HT-29 (cell line): ENCODE measurements at regions not wholly inside any gene's neighbourhood (a gene's known extent, or its start where the extent isn't known, plus 50 kb on each side); places are given as distances from the start of the nearest gene placed in this dataset. TPM values are rescaled to one million over a fixed set of nuclear protein-coding genes. Genes with fewer than 3 reads are reported as not detected.
A peak's percentile ranks its signal among the peaks of the same experiment; 100 is the strongest.
"Not testable (repeated sequence)": the region's sequence is repeated elsewhere in the genome, so short reads cannot be mapped to it uniquely, and the experiment has no call there.

Experiments used
- DNase-seq: peaks from one replicate; pipeline ENCODE4 v3.0.0-alpha.2; 2015; ENCODE audit warnings: low spot score
- small RNA-seq: library from RNA; depleted of rRNA; stranded (forward); fragments of <200 nt; gene quantifications from one replicate; pipeline ENCODE3, GENCODE V24; 2014

- DNase-seq = no peak
Measured at GRCh38 chr5:101047181-101047580, 144.1 kb upstream of the ST8SIA4 start.

- peak; percentile 12 for DNase-seq
Measured at GRCh38 chr5:101045689-101046088, 142.6 kb upstream of the ST8SIA4 start.

- not testable (repeated sequence) for DNase-seq
Measured at GRCh38 chr5:101040002-101040401, 136.9 kb upstream of the ST8SIA4 start.

- DNase-seq = no peak
Measured at GRCh38 chr5:101036778-101037177, 133.7 kb upstream of the ST8SIA4 start.

GRCh38 chr5:101035425-101035824 lies 132.3 kb upstream of the ST8SIA4 start:
- no peak for DNase-seq

GRCh38 chr5:101024299-101024698 lies 121.2 kb upstream of the ST8SIA4 start:
- DNase-seq = no peak

GRCh38 chr5:101018299-101018698 lies 115.2 kb upstream of the ST8SIA4 start:
- DNase-seq = no peak

GRCh38 chr5:101012880-101013279 lies 109.8 kb upstream of the ST8SIA4 start:
- DNase-seq = no peak

GRCh38 chr5:101009758-101010519 lies 106.9 kb upstream of the ST8SIA4 start:
- DNase-seq = no peak

- DNase-seq = no peak
Measured at GRCh38 chr5:100992354-100992753, 89.3 kb upstream of the ST8SIA4 start.

GRCh38 chr5:100983601-100984000 lies 80.5 kb upstream of the ST8SIA4 start:
- not testable (repeated sequence) for DNase-seq

GRCh38 chr5:100974082-100974481 lies 71.0 kb upstream of the ST8SIA4 start:
- no peak for DNase-seq

GRCh38 chr5:100970646-100971255 lies 67.7 kb upstream of the ST8SIA4 start:
- DNase-seq = no peak

- no peak for DNase-seq
Measured at GRCh38 chr5:100965291-100965690, 62.2 kb upstream of the ST8SIA4 start.

Small RNA genes in the stretch of these regions (small RNA-seq; reads per million reads assigned to genes)
- gene RN7SL802P (not detected), gene RNA5SP188 (not detected)
